OCI-LY1 (cell line): ENCODE measurements at regions not wholly inside any gene's neighbourhood (a gene's known extent, or its start where the extent isn't known, plus 50 kb on each side); places are given as distances from the start of the nearest gene placed in this dataset.

ENCODE experiments used
- H2AFZ ChIP-seq: fragments of 200-600 bp; sonication (generic), shearing (Covaris generic); 2 replicates; pipeline ENCODE4 v1.6.0; 2014; ENCODE audit warnings: antibody characterized with exemption, mild to moderate bottlenecking, low read length
- H3F3A ChIP-seq: fragments of 200-600 bp; sonication (generic), shearing (Covaris generic); 2 replicates; pipeline ENCODE4 v1.6.0; 2014; ENCODE audit warnings: mild to moderate bottlenecking, antibody characterized with exemption, low read length, moderate library complexity; ENCODE audit not compliant: insufficient read depth
- H3K27ac ChIP-seq: fragments of 200-600 bp; sonication (generic); 2 replicates; pipeline ENCODE4 v1.5.1; 2014; ENCODE audit warnings: low read length, mixed run types, mild to moderate bottlenecking, low read depth; ENCODE audit not compliant: poor library complexity, severe bottlenecking
- H3K27me3 ChIP-seq: fragments of 200-600 bp; sonication (generic); 2 replicates; pipeline ENCODE4 v1.6.0; 2014; ENCODE audit warnings: antibody characterized with exemption, mild to moderate bottlenecking, low read length, moderate library complexity; ENCODE audit not compliant: insufficient read depth
- H3K36me3 ChIP-seq: fragments of 200-600 bp; sonication (generic); 2 replicates; pipeline ENCODE4 v1.6.1; 2014; ENCODE audit warnings: mild to moderate bottlenecking, antibody characterized with exemption, low read length, moderate library complexity, mixed read lengths; ENCODE audit not compliant: insufficient read depth
- H3K4me1 ChIP-seq: fragments of 200-600 bp; sonication (generic); 2 replicates; pipeline ENCODE4 v1.5.1; 2014; ENCODE audit warnings: mild to moderate bottlenecking, low read length, moderate library complexity; ENCODE audit not compliant: insufficient read depth, severe bottlenecking
- H3K4me2 ChIP-seq: fragments of 200-600 bp; sonication (generic), shearing (Covaris generic); 2 replicates; pipeline ENCODE4 v1.6.1; 2014; ENCODE audit warnings: low read length
- H3K4me3 ChIP-seq: fragments of 200-600 bp; sonication (generic); 2 replicates; pipeline ENCODE4 v1.5.1; 2014; ENCODE audit warnings: low read length, low read depth, mild to moderate bottlenecking, mixed read lengths; ENCODE audit not compliant: poor library complexity, severe bottlenecking
- H3K79me2 ChIP-seq: fragments of 200-600 bp; shearing (Covaris generic); 2 replicates; pipeline ENCODE4 v1.6.1; 2016; ENCODE audit warnings: mixed run types, low read length, mixed read lengths; ENCODE audit not compliant: insufficient read depth
- H3K9ac ChIP-seq: fragments of 200-600 bp; sonication (generic), shearing (Covaris generic); 2 replicates; pipeline ENCODE4 v1.6.1; 2014; ENCODE audit warnings: mild to moderate bottlenecking, low read length, mixed read lengths
- H3K9me2 ChIP-seq: fragments of 200-600 bp; sonication (generic), shearing (Covaris generic); 2 replicates; pipeline ENCODE4 v1.6.1; 2014; ENCODE audit warnings: low read depth, mild to moderate bottlenecking, low read length, mixed read lengths
- H3K9me3 ChIP-seq: fragments of 200-600 bp; shearing (Covaris generic); 2 replicates; pipeline ENCODE4 v1.6.1; 2014; ENCODE audit warnings: low read length, mixed read lengths
- H4K20me1 ChIP-seq: fragments of 200-600 bp; sonication (generic), shearing (Covaris generic); 2 replicates; pipeline ENCODE4 v1.6.0; 2016; ENCODE audit warnings: mild to moderate bottlenecking, low read length; ENCODE audit not compliant: insufficient read depth
- CTCF ChIP-seq: fragments of 200-600 bp; sonication (generic), shearing (Covaris generic); IDR thresholded peaks from 2 replicates; pipeline ENCODE4 v1.5.1; 2017; ENCODE audit warnings: mild to moderate bottlenecking, antibody characterized with exemption, low read length, moderate library complexity, mixed read lengths
- EZH2 ChIP-seq: fragments of 200-600 bp; sonication (generic), shearing (Covaris generic); IDR thresholded peaks from 2 replicates; pipeline ENCODE4 v1.8.0; 2017; ENCODE audit warnings: borderline replicate concordance, mixed run types, mild to moderate bottlenecking, antibody characterized with exemption, low read length, moderate library complexity, mixed read lengths

- Histone ChIP-seq H3K4me1 (no peaks in the 10 kb centered on the region), H3K4me3 (no peak overlapping the region), H3K9me2 (no peaks in the 10 kb centered on the region), H3K9ac (no peak overlapping the region), H2AFZ (no peak overlapping the region), H3K36me3 (no peaks in the 10 kb centered on the region), H3K4me2 (no peak overlapping the region), H4K20me1 (no peaks in the 10 kb centered on the region), H3F3A (no peaks in the 10 kb centered on the region), H3K9me3 (no peaks in the 10 kb centered on the region), H3K27ac (no peak overlapping the region), H3K27me3 (peaks cover 4% of the 10 kb centered on the region; the same call in 1 of the 2 replicates), H3K79me2 (no peaks in the 10 kb centered on the region)
- TF ChIP-seq CTCF (no peak), EZH2 (no peak)
Observed at GRCh38 chr21:35860189-35860869, 200.0 kb downstream of the SETD4 start.

GRCh38 chr21:35859677-35860076 is 200.6 kb downstream of the SETD4 start:
- Histone ChIP-seq H3K36me3 (no peaks in the 10 kb centered on the region), H3K4me3 (no peak overlapping the region), H4K20me1 (no peaks in the 10 kb centered on the region), H3K27ac (no peak overlapping the region), H3K9ac (no peak overlapping the region), H3K4me1 (no peaks in the 10 kb centered on the region), H3K9me2 (no peaks in the 10 kb centered on the region), H3K27me3 (peaks cover 4% of the 10 kb centered on the region; the same call in 1 of the 2 replicates), H2AFZ (no peak overlapping the region), H3K4me2 (no peak overlapping the region), H3K9me3 (no peaks in the 10 kb centered on the region), H3F3A (no peaks in the 10 kb centered on the region), H3K79me2 (no peaks in the 10 kb centered on the region)
- TF ChIP-seq EZH2 (no peak), CTCF (no peak)

- H3K9me3 ChIP-seq: no peaks in the 10 kb centered on the region
- no peaks in the 10 kb centered on the region for H3K9me2 ChIP-seq
- no peaks in the 10 kb centered on the region for H3K79me2 ChIP-seq
- H3F3A ChIP-seq: no peaks in the 10 kb centered on the region
- H3K36me3 ChIP-seq: no peaks in the 10 kb centered on the region
- H2AFZ ChIP-seq: no peak overlapping the region
- no peak overlapping the region for H3K9ac ChIP-seq
- TF ChIP-seq CTCF: no peak
- TF ChIP-seq EZH2: no peak
- H4K20me1 ChIP-seq: no peaks in the 10 kb centered on the region
- H3K4me1 ChIP-seq: no peaks in the 10 kb centered on the region
- H3K4me2 ChIP-seq: no peak overlapping the region
- H3K27me3 ChIP-seq: peaks cover 4% of the 10 kb centered on the region; the same call in 1 of the 2 replicates
- H3K4me3 ChIP-seq: no peak overlapping the region
- no peak overlapping the region for H3K27ac ChIP-seq
Observed at GRCh38 chr21:35857095-35857494, 203.2 kb downstream of the SETD4 start.
